ENCODE measurements at regions not wholly inside any gene's neighbourhood (a gene's known extent, or its start where the extent isn't known, plus 50 kb on each side); places are given as distances from the start of the nearest gene placed in this dataset.

DNA sequence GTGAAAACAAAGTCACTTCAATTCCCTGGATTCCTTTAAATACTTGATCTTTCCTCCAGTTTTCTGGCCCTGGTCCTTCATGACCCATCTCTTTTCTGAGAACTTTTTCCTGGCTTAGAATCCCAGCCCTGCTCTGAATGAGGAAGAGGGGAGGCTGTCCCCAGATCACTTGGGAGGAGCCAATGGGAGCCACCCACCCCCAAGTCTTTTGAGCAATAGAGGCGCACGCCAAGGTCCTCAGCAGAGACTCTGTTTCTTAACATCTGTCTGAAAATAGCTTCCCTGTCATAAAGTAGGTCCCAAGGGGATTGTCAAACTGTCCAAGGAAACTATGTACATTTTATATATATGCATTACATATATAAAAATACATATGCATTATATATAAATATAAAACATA, 126.8 kb downstream of the ADRA2A start:
- no peak for DNase-seq (ENCODE audit: low spot score)

DNA sequence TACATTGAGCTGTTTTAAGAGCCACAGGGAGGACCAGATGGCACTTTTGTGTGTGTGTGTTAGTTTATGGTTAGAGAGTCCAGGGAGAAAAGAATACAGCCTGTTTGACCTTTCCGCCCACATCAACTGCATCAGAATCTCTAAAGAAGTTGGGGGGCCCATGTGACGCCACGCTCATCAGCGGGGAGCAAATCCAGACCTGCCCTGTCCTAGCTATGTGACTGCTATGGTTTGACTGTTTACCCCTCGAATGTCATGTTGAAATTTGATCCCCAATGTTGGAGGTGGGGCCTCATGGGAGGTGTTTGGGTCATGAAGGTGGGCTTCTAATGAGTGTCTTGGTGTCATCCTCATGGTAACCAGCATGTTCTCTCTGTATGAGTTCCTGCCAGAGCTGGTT, 128.0 kb downstream of the ADRA2A start:
- DNase-seq (ENCODE audit: low spot score): no peak

DNA sequence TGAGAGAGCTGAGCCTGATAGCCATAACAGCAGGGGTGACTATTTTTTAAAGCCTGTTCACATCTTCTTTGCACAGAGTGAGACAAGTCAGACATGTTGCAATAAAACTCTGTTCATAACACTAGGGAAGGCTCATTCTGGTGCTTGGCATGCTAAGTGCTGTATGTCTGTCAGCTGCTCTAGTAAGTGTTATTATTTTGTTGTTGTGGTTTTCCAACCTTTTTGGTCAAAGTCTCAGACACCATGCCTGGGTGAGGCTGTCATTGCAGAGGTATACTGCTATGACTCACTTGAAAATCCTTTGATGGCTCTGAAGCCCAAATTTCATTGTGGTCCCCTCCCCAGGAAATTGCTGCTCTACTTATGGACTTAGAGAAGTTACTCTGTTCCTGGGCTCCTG, 129.7 kb downstream of the ADRA2A start:
- DNase-seq (ENCODE audit: low spot score): no peak

DNA sequence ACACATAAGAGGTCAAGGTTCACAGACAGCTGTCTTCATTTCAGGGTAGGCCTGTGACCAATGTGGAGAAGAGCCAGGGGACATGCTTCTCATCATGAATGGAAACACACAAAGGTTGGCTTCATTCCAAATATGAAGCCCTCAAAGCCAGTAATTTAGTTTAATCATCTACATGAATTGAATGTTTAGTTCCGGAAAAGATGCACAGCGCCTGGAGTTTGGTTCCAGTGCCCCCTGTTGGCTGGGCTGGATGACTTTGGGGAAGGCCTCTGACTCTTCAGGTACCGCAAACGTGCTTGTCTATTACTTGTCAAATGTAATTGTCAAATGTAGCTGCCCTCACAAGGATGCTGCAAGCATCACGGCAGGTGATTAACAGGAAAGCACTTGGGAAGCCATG, 130.7 kb downstream of the ADRA2A start:
- no peak for DNase-seq (ENCODE audit: low spot score)

DNA sequence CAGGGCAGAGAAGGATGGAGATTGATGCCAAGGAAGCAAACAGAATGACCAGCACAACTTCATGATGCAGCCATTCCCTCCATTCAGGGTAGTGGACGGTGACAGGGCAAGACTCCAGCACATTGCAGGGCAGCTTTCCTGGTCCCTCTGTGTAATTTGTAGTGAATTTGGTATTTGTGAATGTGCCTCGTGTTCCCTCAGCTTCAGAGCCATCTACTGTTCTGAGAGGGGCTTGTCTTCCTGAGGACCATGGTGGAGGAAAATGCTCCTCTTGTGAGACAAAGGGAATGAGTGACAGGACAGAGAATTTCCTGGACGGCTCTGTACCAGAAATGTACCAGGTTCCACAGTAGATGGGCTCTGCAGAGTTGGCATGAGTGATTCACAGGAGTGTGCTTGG, 132.1 kb downstream of the ADRA2A start:
- DNase-seq (ENCODE audit: low spot score): no peak

DNA sequence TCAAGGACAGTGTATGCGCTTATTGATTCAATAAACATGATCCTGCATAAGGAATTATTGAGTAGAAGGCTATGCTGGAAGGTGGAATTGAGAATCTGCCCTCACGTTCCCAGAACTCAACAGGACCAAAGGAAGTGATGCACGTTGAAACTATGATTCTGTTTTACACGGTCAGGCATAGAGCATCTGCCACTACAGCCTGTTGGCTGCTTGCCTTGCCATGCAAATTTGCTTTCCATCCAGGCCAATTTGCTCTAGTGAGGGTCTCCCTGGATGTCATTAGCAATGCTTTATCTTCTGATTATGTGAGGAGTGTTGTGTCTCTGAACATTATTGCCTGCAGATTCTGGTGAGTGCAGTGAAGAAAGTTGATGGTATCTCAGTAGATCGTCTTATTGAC, 132.9 kb downstream of the ADRA2A start:
- DNase-seq (ENCODE audit: low spot score): no peak

DNA sequence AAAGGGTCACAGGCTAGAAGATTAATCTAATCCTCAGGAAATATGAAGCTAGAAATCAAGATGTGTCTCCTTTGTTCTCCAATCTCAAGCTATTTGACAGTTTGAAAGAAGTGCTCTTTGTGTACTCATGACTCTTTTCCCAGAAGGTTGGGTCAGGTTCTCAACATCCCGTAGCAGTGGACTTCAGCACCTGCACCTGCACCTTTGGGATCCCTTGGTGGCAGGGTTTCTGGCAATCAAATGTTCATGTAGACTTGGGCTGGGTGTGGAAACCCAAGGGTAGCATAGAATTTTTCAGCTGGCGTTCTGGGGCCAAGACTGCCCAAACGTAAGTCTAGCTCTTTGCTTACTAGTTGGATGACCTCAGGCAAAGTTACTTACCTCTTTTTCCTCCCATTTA, 134.4 kb downstream of the ADRA2A start:
- no peak for DNase-seq (ENCODE audit: low spot score)

DNA sequence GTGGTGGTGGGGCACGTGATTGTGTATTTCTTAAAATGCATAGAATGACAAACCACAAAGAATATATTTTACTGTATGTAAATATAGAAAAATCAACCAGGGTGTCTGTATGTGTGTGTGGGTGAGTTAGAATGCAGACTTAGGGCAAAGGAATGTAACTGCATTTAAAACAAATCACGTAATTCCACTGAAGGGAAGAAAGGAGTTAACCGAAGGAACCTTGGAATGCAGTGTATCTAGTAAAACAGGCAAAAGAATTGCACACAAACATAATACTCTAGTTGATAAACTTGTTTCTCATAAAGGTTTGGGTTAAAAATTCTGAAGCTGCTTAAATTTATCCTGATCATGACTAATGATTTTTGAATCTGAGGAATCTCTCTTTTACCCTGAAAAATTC, 134.9 kb downstream of the ADRA2A start:
- no peak for DNase-seq (ENCODE audit: low spot score)

DNA sequence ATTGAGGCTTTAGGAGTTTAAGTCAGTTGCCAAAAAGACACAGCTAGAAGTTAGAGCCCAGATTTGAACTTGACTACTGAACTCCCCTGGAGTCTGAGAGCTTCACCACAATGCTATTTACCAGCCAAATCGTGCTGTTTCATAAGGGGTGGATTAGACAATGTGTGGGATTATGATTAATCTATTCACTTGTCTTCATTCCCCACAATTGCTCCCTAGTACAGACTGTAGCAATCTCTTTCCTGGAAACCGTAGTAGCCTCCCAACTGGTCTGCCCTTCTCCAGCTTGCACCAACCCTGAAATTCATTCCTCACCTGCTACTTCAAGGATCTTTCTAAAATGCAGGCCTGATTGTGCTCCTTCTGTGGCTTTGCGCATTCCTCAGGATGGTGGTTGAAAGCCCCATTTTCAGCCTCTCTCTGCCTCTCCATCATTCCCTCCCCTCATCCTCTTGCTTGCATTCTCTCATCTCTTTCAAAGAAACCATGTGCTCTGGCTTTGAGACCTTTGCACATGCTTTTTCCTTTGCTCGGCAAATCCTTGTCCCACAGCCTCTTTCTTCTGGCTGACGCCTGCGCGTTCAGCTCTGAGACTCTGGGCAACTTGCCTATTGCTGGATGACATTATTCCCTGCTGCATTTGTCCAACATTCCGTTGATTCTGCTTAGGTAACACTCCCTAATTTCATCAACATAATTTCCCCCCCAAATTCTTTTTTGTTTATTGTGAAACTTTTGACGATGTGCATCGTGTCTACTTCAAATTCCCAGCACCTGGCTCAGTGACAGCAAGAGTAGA, 145.1 kb downstream of the ADRA2A start:
- DNase-seq (ENCODE audit: low spot score): no peak

DNA sequence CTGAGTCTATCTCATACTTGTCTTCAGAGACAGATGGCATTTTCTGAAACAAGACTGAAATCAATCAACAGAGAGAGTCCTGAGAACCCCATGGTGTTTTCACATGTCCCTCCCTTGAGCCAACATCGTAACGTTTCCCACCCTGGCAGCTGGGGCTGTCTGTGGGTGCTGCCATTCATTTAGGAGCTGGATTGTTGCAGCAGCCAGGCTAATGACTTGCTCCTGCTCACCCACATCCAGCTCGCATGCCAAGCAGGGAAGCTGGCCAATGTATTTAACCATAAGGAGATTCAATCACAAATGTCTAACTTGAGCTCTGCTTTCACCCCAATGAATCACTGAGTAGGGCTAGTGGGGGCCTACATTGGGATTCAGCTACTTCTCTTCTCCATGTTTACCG, 146.1 kb downstream of the ADRA2A start:
- DNase-seq (ENCODE audit: low spot score): no peak

DNA sequence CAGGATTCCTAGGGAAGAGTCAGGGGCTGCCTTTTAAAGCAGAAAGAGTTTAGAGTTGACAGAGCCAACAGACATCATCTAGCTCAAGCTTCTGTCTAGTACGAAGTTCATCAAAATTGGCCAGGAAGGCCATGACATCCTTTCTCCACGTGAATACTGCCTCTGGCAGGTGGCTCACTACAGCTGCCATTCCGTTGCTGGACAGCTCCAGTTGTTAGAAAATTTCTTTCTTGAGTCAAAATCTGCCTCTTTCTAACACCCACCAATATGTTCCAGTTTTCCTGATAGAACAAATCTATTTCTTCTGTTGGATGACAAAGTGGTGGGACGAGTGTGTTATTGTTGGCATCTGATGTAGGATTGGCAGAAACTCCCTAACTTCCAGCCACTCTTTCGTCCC, 154.9 kb downstream of the ADRA2A start:
- DNase-seq (ENCODE audit: low spot score): no peak

DNA sequence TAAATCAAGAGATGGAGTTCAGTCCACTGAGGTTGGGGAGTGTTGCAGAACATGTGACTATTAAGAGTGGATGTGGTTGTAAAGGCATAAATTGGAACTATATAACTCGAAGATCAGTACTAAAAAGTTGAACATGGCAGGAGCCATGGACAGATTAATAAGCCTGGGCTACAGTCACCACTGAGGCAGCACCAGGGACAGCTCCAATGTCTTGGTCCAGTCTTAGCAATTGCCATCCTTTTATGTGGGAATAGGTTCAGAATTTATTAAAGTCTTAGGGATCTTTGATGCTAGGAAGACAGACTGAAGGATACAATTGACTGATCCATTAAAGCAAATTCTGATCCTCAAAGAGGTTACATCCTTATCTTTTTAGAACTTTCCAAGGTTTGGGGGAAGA, 156.6 kb downstream of the ADRA2A start:
- no peak for DNase-seq (ENCODE audit: low spot score)

DNA sequence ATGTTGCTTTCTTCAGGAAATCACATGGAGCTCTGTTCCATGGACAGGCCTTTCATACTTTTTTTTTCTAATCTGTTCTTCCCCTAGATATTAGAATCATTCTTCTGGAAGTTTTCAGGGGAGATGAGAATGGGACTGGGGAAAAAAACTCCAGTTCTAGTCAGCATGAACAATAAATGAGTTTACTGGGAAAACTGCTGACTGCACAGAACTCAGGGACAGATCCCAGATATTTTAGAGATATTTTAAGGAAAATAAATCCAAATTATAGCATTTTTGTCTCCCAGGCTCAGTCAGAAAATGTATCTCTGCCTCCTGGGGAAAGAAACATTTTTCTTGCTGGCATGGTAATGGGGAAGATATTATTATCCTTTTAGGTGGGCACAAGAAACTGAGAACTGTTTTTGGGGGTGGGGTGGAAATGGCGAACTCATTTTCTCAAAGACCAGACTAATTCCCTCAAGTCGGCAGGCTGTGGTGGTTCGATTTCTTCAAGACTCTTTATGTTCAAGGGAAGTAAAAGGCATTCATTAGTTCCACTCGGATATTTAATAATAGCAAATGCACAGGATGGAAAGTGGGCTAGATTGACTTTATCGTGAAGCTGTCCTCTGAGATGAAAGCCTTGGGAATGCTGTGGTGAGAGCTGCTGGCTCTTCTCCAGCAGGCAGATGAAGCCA, 157.5 kb downstream of the ADRA2A start:
- DNase-seq (ENCODE audit: low spot score): no peak

DNA sequence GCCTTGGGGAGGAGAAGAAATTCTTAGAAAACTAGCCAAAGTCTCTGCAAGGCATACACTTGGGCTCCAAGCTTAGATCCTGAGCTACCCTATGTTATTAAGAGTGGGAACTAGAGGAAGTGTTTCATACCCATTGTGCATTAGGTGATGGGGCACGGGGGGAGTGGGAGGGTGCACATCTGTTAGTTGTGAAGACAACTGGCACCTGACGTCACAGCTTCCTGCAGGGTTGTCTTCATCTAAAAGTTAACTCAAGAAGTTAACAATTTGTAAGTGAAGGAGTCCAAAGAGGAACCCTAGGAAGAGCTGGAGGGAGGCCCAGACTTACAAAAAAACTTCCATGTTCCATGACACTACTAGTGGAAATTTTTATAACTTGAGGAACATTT, 158.1 kb downstream of the ADRA2A start:
- no peak for DNase-seq (ENCODE audit: low spot score)

DNA sequence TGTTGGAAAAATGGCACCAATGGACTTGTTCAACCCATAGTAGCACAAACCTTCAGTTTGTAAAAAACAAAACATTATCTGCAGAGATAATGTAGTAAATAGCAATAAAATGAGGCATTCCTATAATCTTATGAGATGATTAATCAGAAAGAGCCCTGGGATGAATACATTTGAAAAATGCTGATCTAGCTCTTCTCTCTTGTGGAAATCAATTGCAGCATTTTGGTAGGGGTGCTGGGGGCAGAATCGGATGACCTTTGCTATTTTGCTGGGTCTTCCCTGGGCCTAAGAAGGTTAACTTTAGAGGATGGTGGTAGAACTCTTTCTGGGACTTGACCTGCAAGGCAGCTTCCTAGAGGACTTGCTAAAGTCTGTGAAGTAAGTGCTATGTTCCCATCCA, 163.5 kb downstream of the ADRA2A start:
- DNase-seq (ENCODE audit: low spot score): no peak

DNA sequence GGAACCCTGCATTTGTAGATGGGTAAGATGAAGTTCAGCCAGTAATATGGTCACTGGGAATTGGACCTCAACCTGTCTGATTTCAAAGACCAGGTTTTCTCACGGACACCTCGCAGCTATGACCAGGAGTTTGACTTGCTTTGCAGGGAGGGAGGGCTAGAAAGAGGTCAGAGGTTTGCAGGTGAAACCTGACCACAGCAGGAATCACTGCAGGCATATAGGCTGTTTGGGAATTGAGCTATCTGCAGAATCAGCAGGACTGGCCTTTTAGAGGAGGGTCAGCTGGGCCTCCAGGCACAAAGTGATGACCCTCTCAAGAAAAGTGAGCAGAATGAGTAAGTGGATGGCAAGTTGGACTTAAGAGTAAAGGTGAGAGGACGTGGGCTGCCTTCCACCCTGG, 166.3 kb downstream of the ADRA2A start:
- no peak for DNase-seq (ENCODE audit: low spot score)

DNA sequence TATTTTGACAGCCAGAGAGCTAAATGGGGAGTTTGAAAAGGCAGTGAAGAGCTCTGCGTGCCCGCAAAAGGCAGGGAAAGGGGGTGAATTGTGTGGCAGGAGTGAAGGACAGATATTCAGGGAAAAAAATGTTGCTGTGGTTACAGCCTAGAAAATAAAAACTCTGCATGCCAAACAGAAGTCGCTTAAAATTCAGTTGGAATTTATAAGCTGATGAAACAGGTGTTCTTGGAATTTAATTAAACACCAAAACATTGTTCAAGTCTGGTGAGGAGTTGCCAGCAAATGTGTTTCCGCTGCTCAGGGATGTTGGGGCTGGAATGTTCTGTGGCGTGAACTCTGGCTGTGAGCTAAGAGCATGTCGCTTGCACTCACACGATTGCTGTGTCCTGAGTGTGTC, 169.3 kb downstream of the ADRA2A start:
- DNase-seq (ENCODE audit: low spot score): no peak

DNA sequence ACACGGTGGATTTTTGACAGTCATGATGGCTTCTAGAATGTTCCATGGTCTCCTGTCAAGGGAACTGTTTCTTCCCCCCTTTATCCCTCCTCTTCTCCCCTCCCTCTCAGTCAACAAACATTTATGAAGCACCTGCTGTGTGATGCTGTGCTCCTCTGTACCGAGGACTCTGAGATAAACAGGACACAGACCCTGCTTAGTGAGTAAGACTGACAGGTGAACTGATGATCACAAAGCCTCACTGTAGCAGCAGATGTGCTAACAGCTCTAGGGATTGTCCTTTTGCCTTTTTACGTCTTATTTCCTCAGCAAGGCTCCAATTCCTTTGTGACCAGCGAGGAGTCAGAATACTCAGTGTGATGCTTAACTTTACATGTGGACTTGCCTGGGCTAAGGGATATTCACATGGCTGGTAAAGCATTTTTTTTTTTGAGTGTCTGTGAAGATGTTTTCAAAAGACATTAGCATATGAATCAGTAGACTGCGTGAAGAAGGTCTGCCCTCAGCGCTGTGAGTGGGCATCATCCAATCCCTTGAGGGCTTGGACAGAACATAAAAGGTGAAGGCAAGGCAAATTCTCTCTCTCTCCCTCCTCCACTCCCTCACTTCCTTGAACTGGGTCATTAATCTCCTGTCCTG, 170.1 kb downstream of the ADRA2A start:
- DNase-seq (ENCODE audit: low spot score): no peak

DNA sequence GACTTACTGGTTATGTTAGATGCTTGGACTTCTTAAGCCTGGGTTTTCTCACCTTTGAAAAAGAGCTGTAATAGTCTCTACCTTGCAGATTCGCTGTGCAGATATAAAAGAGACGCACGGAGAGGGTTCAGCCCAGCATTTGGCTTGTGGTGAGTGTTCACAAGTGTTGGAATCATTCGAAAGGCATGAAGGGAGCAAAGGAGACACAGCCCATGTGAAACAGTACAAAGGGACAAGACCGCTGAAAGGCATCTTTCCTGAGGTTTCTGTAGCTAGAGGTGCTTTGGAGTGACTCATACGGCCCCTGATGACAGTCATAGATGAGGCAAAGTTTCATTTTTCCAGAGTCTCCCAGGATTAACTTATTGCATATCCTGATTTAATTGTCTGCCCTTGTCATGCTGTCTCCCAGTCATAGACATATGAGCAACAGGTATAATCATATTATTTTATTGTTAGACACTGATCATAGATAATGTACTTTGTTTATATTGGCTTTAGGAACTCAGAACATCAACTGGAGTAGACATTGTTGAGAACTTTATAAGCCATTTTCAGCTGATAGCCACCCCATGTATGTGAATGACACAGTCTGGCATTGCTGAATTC, 171.1 kb downstream of the ADRA2A start:
- DNase-seq (ENCODE audit: low spot score): no peak

DNA sequence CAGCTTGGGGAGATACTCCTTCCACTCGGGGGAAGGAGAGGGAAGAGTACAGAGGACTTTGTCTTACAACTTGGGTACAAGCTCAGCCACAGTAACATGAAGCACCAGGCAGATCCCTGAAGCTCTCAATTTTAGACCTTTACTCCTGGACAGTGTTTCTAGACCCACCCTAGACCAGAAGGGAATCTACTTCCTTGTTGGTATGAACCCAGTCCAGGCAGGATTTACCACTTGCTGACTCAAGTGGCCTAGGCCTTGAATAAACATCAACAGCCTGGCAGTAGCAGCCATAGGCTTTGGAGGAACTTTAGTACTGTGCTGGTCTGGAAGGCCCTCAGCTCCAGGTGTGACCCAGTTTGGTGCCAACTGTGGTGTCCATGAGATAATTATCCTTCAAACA, 173.1 kb downstream of the ADRA2A start:
- no peak for DNase-seq (ENCODE audit: low spot score)

DNA sequence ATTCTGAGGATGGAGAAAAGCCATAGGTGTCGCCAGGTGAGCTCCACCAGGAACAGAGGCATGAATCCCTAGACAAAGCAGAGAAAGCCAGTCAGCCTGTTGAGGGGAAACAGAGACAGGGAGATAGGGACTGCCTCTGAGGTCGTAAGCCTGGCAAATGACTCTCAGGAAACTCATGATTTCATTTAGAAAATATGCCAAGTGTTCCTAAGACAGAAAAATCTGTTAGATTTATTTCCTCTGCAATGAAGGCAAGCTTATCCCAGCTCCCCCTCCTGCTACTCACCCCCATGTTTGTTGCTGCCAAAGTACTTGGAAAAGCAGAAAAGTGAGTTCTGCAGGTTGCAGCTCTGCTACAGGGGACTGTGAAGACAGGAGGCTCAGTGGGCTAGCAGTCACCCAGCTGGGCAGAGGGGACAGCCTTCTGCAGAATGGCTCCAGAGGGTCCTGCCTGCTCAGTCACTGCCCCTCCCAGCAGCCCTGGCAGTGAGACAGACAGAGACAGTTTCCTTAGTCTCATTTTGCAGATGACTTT, 184.3 kb downstream of the ADRA2A start:
- no peak for DNase-seq (ENCODE audit: low spot score)

DNA sequence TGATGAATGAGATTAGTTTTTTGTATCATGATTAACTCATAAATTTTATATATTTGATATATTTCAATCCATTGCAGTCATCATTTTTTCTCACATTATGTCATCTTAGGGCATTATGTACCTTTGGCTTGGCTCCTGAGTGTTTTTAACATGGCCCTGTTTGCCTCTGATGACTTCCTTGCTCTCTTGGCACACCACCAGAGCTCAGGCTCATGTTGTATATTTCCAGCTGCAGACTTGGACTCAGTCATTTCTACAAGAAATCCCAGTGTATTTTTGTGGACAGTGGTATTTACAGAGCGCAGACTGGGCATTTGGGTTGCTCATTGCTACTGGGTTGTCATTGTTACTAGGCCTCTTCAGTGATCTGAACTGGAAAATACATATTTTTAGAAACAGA, 188.5 kb downstream of the ADRA2A start:
- DNase-seq (ENCODE audit: low spot score): no peak

DNA sequence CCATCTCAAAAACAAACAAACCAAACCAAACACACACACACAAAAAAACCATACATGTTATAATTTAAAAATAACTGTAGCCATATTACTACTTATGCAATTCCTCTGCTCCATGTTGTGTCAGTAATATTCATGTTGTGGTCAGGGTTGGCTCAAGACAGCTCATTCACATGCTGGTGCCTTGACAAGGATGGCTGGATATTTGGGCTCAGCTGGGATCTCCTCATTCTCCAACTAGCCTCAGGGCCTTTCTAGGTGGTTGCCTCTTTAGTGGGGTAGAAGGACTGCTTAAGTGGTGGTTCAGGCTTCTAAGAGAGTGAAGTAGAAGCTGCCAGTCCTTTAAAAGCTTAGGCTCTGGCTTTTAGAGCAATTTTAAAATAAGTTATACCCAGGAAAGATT, 189.3 kb downstream of the ADRA2A start:
- DNase-seq (ENCODE audit: low spot score): no peak

All from ecto neural progenitor cell (in vitro differentiated cells).